PC-9 (cell line): ENCODE measurements at regions not wholly inside any gene's neighbourhood (a gene's known extent, or its start where the extent isn't known, plus 50 kb on each side); places are given as distances from the start of the nearest gene placed in this dataset.

Experiments used
- BruUV-seq: library from RNA; stranded (reverse); fragments of 400-500 nt; replicated peaks from 2 replicates; lab custom pipeline; 2021; lab: Mats Ljungman, UMichigan
- CTCF ChIA-PET: fragments of 300-600 bp; sonication (Branson Sonifier 250); formaldehyde crosslinking; loops from one replicate; lab custom pipeline; 2022; ENCODE audit warnings: antibody characterized with exemption; lab: Charles Lee
- POLR2A ChIA-PET: fragments of 300-600 bp; sonication (Branson Sonifier 250); formaldehyde crosslinking; loops from one replicate; lab custom pipeline; 2022; ENCODE audit warnings: antibody characterized with exemption; ENCODE audit not compliant: unreplicated experiment; lab: Charles Lee
- DNase-seq, 2 experiments: peaks; one replicate each; pipeline versions ENCODE4 v3.0.0 to v3.0.0-alpha.2; 2015 to 2022; ENCODE audit warnings: mixed read lengths in 1 of 2
- H2AFZ ChIP-seq: fragments of 200-600 bp; sonication (generic); 2 replicates; pipeline ENCODE4 v1.8.1; 2017; ENCODE audit warnings: antibody characterized with exemption
- H3F3A ChIP-seq: fragments of 200-600 bp; sonication (generic); 2 replicates; pipeline ENCODE4 v1.8.1; 2017; ENCODE audit warnings: antibody characterized with exemption, mild to moderate bottlenecking, low read depth; ENCODE audit not compliant: insufficient read depth
- H3K27ac ChIP-seq: fragments of 200-600 bp; sonication (generic); 2 replicates; pipeline ENCODE4 v1.6.1; 2016; ENCODE audit warnings: mixed run types
- H3K27me3 ChIP-seq: fragments of 200-600 bp; sonication (generic); 2 replicates; pipeline ENCODE4 v1.6.1; 2016; ENCODE audit warnings: low read depth, mixed run types; ENCODE audit not compliant: insufficient read depth
- H3K36me3 ChIP-seq: fragments of 200-600 bp; sonication (generic); 2 replicates; pipeline ENCODE4 v1.6.1; 2016; ENCODE audit warnings: low read depth, mixed run types
- H3K4me1 ChIP-seq: fragments of 200-600 bp; sonication (generic); replicated peaks from 2 replicates; pipeline ENCODE4 v1.6.1; 2016; ENCODE audit warnings: mixed run types; ENCODE audit not compliant: insufficient read depth
- H3K4me2 ChIP-seq: fragments of 200-600 bp; sonication (generic); 2 replicates; pipeline ENCODE4 v1.6.1; 2017; ENCODE audit warnings: mixed run types
- H3K4me3 ChIP-seq: fragments of 200-600 bp; sonication (generic); 2 replicates; pipeline ENCODE4 v1.6.1; 2016; ENCODE audit warnings: mixed run types
- H3K79me2 ChIP-seq: fragments of 200-600 bp; sonication (generic); 2 replicates; pipeline ENCODE4 v1.6.1; 2017; ENCODE audit warnings: low read depth, mixed run types
- H3K9me2 ChIP-seq: fragments of 200-600 bp; sonication (generic); 2 replicates; pipeline ENCODE4 v1.8.1; 2017; ENCODE audit warnings: mild to moderate bottlenecking; ENCODE audit not compliant: insufficient read depth
- H3K9me3 ChIP-seq: fragments of 200-600 bp; sonication (generic); 2 replicates; pipeline ENCODE4 v1.8.1; 2016; ENCODE audit warnings: low read depth; ENCODE audit not compliant: insufficient read depth
- H4K20me1 ChIP-seq: fragments of 200-600 bp; sonication (generic); 2 replicates; pipeline ENCODE4 v1.8.1; 2017; ENCODE audit not compliant: insufficient read depth
- CTCF ChIP-seq: fragments of 200-600 bp; sonication (generic); conservative IDR thresholded peaks from 2 replicates; pipeline ENCODE4 v1.6.1; 2017; ENCODE audit warnings: mixed run types, antibody characterized with exemption, mild to moderate bottlenecking, moderate library complexity
- EZH2 ChIP-seq: fragments of 200-600 bp; sonication (generic); IDR thresholded peaks from 2 replicates; pipeline ENCODE4 v1.8.0; 2017; ENCODE audit warnings: antibody characterized with exemption, low read depth
- intact Hi-C: fragments of 100-400 bp; cut with micrococcal nuclease; formaldehyde crosslinking; loops from one replicate; pipeline ENCODE4 v1.10.0; 2022; ENCODE audit not compliant: unreplicated experiment

GRCh38 chr14:97724265-97724731 lies 927.1 kb downstream of the VRK1 start:
- Histone ChIP-seq H3F3A (no peaks in the 10 kb centered on the region), H3K4me2 (no peak overlapping the region), H3K27ac (no peak overlapping the region), H3K36me3 (no peaks in the 10 kb centered on the region), H3K27me3 (0 out of 2 replicates have a peak, but pooled peaks cover 12% of the 10 kb centered on the region), H3K9me2 (no peaks in the 10 kb centered on the region), H2AFZ (no peak overlapping the region), H3K4me3 (no peak overlapping the region), H3K79me2 (no peaks in the 10 kb centered on the region), H3K9me3 (no peaks in the 10 kb centered on the region), H4K20me1 (no peaks in the 10 kb centered on the region), H3K4me1 (no peaks in the 10 kb centered on the region)
- intact Hi-C loops, result no loop called here
- BruUV-seq, result no TSS peak
- CTCF ChIA-PET, result no interaction called here
- POLR2A ChIA-PET, result no interaction called here
- DNase-seq, result no peak
- TF ChIP-seq EZH2, result no peak
- TF ChIP-seq CTCF, result no peak

GRCh38 chr14:97726676-97727075 lies 929.5 kb downstream of the VRK1 start:
- CTCF ChIA-PET, result no interaction called here
- no peaks in the 10 kb centered on the region for H3K9me3 ChIP-seq
- TF ChIP-seq EZH2 (no peak), CTCF (no peak)

GRCh38 chr14:97730706-97731105 lies 933.5 kb downstream of the VRK1 start:
- intact Hi-C loops, result no loop called here
- POLR2A ChIA-PET, result no interaction called here
- no TSS peak for BruUV-seq
- Histone ChIP-seq H3K4me3 (no peak overlapping the region), H3K27me3 (no peaks in the 10 kb centered on the region), H3K27ac (no peak overlapping the region), H4K20me1 (no peaks in the 10 kb centered on the region), H3K9me3 (no peaks in the 10 kb centered on the region), H3K36me3 (no peaks in the 10 kb centered on the region), H3K9me2 (no peaks in the 10 kb centered on the region), H3K4me1 (no peaks in the 10 kb centered on the region), H2AFZ (no peak overlapping the region), H3K79me2 (no peaks in the 10 kb centered on the region), H3K4me2 (no peak overlapping the region), H3F3A (no peaks in the 10 kb centered on the region)
- no peak for DNase-seq
- no peak for TF ChIP-seq CTCF
- no peak for TF ChIP-seq EZH2
- CTCF ChIA-PET, result no interaction called here

More at GRCh38 chr14:97726676-97727075, 929.5 kb downstream of the VRK1 start:
- no TSS peak for BruUV-seq
- intact Hi-C loops, result no loop called here
- Histone ChIP-seq H2AFZ (no peak overlapping the region), H3K27ac (no peak overlapping the region), H3F3A (no peaks in the 10 kb centered on the region), H4K20me1 (no peaks in the 10 kb centered on the region), H3K27me3 (0 out of 2 replicates have a peak, but pooled peaks cover 12% of the 10 kb centered on the region), H3K79me2 (no peaks in the 10 kb centered on the region), H3K4me2 (no peak overlapping the region), H3K4me1 (no peaks in the 10 kb centered on the region), H3K36me3 (no peaks in the 10 kb centered on the region), H3K9me2 (no peaks in the 10 kb centered on the region), H3K4me3 (no peak overlapping the region)
- DNase-seq, result no peak
- POLR2A ChIA-PET, result no interaction called here
